Kidney (tissue), 13 donors: ENCODE measurements at regions not wholly inside any gene's neighbourhood (a gene's known extent, or its start where the extent isn't known, plus 50 kb on each side); places are given as distances from the start of the nearest gene placed in this dataset.
A peak's percentile ranks its signal among the peaks of the same experiment; 100 is the strongest.

Experiments used
- DNase-seq, 5 donors: peaks; one replicate each; pipeline ENCODE4 v3.0.0-alpha.2; 2013 to 2020
- FAIRE-seq: peaks from 2 replicates; lab custom pipeline; 2012; peaks lifted over from hg19 to GRCh38; lab: Jason Lieb, UNC
- H3K27ac ChIP-seq, 2 donors: one replicate each; pipeline ENCODE4 v1.7.0; 2013; ENCODE audit warnings: low read depth in 2 of 2, low read length in 2 of 2, inconsistent platforms in 1 of 2
- H3K27me3 ChIP-seq: one replicate; pipeline ENCODE4 v1.7.1; 2013; ENCODE audit warnings: low read length, inconsistent platforms; ENCODE audit not compliant: control insufficient read depth, insufficient read depth
- H3K36me3 ChIP-seq, 3 donors: one replicate each; pipeline versions ENCODE4 v1.7.0 to v1.7.1; 2013; ENCODE audit warnings: low read length in 3 of 3, control low read depth in 1 of 3, inconsistent platforms in 1 of 3; ENCODE audit not compliant: insufficient read depth in 3 of 3, control insufficient read depth in 2 of 3
- H3K4me1 ChIP-seq, 3 donors: one replicate each; pipeline versions ENCODE4 v1.7.0 to v1.7.1; 2013; ENCODE audit warnings: low read length in 3 of 3, inconsistent platforms in 1 of 3, low read depth in 1 of 3; ENCODE audit not compliant: control insufficient read depth in 2 of 3, insufficient read depth in 2 of 3
- H3K4me3 ChIP-seq, 3 donors: one replicate each; pipeline versions ENCODE4 v1.7.0 to v1.8.1; 2013; ENCODE audit warnings: low read length in 3 of 3, control low read depth in 1 of 3, inconsistent platforms in 1 of 3
- H3K9ac ChIP-seq, 3 donors: one replicate each; pipeline versions ENCODE4 v1.7.0 to v1.7.1; 2013; ENCODE audit warnings: low read length in 3 of 3, control low read depth in 1 of 3, inconsistent platforms in 1 of 3
- H3K9me3 ChIP-seq, 3 donors: one replicate each; pipeline versions ENCODE4 v1.7.0 to v1.7.1; 2013; ENCODE audit warnings: low read length in 3 of 3, control low read depth in 1 of 3, inconsistent platforms in 1 of 3; ENCODE audit not compliant: control insufficient read depth in 2 of 3, insufficient read depth in 1 of 3
- intact Hi-C: fragments of 100-400 bp; cut with DNase I; formaldehyde crosslinking; loops from one replicate; pipeline ENCODE4 v1.11.1; 2022
- TF ChIP-seq, protein P1 (sequence below): IDR thresholded peaks from 3 replicates; pipeline ENCODE4 v1.5.1; 2012; ENCODE audit warnings: mild to moderate bottlenecking, moderate library complexity, borderline replicate concordance; ENCODE audit not compliant: insufficient read depth; ENCODE audit errors: extremely low read depth
- donor health status: control.
- donor health status: control.
- donor health status: control.
- donor health status: control.
- donor health status: control.
- donor health status: DM: yes; HTN: yes; CAD: no.
- donor health status: Normal renal cell carcinoma (clear cell type).

DNA sequence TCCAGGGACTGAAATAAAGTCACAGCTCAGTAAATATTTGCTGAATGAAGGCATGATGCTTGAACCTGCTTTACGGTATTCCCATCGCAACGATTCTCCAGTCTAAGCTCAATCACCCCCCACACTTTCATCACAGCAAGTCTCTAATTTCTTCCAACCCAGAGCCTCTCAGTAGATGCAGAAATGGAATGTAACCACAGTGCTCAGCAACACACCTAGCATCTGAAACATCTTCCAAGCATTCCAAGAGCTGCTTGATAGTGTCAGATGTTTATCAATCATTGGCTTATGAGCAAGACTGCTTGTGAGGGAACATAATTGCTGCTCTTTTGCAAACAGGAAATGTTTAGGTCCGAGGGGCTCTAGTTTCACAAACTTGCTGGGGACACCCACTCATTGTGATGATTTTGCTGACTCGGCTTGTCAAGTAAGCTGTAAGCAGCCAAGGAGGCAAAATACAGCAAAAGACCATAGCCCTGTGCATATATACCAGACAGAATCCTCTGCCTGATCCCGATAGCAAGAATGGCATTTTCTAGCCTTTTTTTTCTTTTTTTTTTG lies 751.2 kb downstream of the NR2F2 start:
- DNase-seq: peak in 1 of 5 donors; percentile 42
- no peak for FAIRE-seq
- Histone ChIP-seq H3K27ac (no peak overlapping the region), H3K9me3 (no peaks in the 10 kb centered on the region), H3K36me3 (no peaks in the 10 kb centered on the region), H3K9ac (no peak overlapping the region), H3K27me3 (no peaks in the 10 kb centered on the region), H3K4me1 (no peaks in the 10 kb centered on the region), H3K4me3 (no peak overlapping the region)
- intact Hi-C loops: no loop called here
- TF ChIP-seq, protein P1, sequence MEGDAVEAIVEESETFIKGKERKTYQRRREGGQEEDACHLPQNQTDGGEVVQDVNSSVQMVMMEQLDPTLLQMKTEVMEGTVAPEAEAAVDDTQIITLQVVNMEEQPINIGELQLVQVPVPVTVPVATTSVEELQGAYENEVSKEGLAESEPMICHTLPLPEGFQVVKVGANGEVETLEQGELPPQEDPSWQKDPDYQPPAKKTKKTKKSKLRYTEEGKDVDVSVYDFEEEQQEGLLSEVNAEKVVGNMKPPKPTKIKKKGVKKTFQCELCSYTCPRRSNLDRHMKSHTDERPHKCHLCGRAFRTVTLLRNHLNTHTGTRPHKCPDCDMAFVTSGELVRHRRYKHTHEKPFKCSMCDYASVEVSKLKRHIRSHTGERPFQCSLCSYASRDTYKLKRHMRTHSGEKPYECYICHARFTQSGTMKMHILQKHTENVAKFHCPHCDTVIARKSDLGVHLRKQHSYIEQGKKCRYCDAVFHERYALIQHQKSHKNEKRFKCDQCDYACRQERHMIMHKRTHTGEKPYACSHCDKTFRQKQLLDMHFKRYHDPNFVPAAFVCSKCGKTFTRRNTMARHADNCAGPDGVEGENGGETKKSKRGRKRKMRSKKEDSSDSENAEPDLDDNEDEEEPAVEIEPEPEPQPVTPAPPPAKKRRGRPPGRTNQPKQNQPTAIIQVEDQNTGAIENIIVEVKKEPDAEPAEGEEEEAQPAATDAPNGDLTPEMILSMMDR: no peak

DNA sequence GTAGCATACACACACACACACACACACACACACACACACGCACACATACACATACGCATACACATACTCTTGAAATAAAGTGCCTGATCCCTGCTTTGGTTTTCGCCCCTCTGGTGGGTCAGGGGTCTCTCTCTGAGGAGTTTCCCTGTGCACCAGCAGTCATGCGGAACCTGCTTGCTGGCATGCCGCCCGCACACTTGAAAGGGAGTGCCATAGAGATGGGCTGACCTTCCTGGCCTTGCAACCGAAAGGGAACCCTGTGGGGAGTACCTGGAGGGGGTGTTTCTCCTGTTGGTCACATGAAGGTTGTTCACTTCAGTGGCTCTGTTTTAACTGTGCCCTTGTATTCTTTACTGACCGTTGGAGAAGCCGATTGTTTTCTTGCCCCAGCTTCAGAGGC lies 752.3 kb downstream of the NR2F2 start:
- no peaks in the 10 kb centered on the region for H3K4me1 ChIP-seq
- no peaks in the 10 kb centered on the region for H3K9me3 ChIP-seq
- no peaks in the 10 kb centered on the region for H3K36me3 ChIP-seq
- intact Hi-C loops: no loop called here
- no peak overlapping the region for H3K4me3 ChIP-seq
- no peak overlapping the region for H3K27ac ChIP-seq
- TF ChIP-seq, protein P1: no peak
- DNase-seq (peak in 4 of 5 donors; percentile 93 to 95 (median 94)), FAIRE-seq (no peak)
- no peaks in the 10 kb centered on the region for H3K27me3 ChIP-seq
- H3K9ac ChIP-seq: no peak overlapping the region

DNA sequence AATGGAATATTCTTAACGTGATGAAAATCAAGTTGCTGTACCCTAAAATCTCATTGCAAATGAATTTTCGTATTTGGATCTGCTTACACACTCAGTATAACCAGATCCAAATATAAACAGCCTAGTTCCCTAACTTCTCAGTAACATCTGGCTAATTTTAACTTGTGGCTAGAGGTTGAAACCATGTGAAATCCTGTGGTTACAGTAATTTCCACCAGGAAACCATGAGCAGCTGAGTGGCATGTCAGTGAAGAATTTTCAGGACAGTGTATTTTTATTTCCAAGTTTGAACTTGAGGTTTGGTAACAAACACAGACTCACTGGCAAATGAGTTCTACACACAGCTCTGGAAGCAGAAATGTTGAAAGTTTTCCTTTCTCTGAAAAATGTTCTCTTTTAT lies 754.1 kb downstream of the NR2F2 start:
- Histone ChIP-seq H3K4me3 (no peak overlapping the region), H3K27me3 (no peaks in the 10 kb centered on the region), H3K36me3 (no peaks in the 10 kb centered on the region), H3K27ac (no peak overlapping the region), H3K9ac (no peak overlapping the region), H3K9me3 (no peaks in the 10 kb centered on the region), H3K4me1 (no peaks in the 10 kb centered on the region)
- no peak for FAIRE-seq
- TF ChIP-seq, protein P1: no peak
- peak in 1 of 5 donors; percentile 17 for DNase-seq
- intact Hi-C loops: no loop called here

DNA sequence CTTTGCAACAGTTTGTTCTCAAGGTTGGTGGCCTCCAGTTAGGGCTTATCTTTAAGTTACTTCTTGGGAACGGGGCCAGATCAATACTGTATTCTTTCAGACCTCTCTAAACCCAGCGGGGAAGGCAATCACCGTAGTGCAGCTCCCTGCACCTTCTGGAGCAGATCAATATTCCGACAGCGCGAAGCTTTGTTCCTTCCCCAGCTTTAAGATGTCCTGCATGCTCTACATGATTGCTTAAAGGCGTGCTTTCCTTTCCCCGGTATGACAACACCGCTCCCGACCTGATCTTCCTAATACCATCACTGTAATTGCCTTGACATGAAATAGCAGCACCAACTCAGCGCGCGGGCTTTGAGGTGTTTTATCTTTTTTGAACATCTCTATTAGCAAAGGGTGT lies 755.2 kb downstream of the NR2F2 start:
- no peak for DNase-seq

More for the DNA sequence above, 755.2 kb downstream of the NR2F2 start:
- TF ChIP-seq, protein P1: no peak
- H3K4me3 ChIP-seq: no peak overlapping the region
- H3K4me1 ChIP-seq: no peaks in the 10 kb centered on the region
- intact Hi-C loops: no loop called here
- no peaks in the 10 kb centered on the region for H3K27me3 ChIP-seq
- no peak overlapping the region for H3K27ac ChIP-seq
- H3K9ac ChIP-seq: no peak overlapping the region
- no peaks in the 10 kb centered on the region for H3K9me3 ChIP-seq
- H3K36me3 ChIP-seq: no peaks in the 10 kb centered on the region
- no peak for FAIRE-seq
